Activated CD8-positive, alpha-beta memory T cell treated with anti-CD3 and anti-CD28 coated beads, Interleukin-2, amount 10 ng/mL, durations not matched to agents 7 days and 5 days (primary cell): ENCODE measurements at regions not wholly inside any gene's neighbourhood (a gene's known extent, or its start where the extent isn't known, plus 50 kb on each side); places are given as distances from the start of the nearest gene placed in this dataset.

ENCODE experiments used
- ATAC-seq: fragments of 150-1000 bp; cut with Tn5 transposase; one replicate; pipeline ENCODE4 v1.10.0; 2021; ENCODE audit warnings: moderate library complexity
- CTCF ChIA-PET: fragments of 350-600 bp; sonication (Branson Sonifier 250); formaldehyde crosslinking; loops from one replicate; lab custom pipeline; 2021; ENCODE audit warnings: antibody characterized with exemption; lab: Charles Lee
- DNase-seq: peaks from one replicate; pipeline ENCODE4 v3.0.0-alpha.2; 2020
- H3K27ac Mint-ChIP-seq: one replicate; pipeline ENCODE4 v1.8.0; 2021; ENCODE audit warnings: mild to moderate bottlenecking, mixed read lengths
- H3K27me3 Mint-ChIP-seq: one replicate; pipeline ENCODE4 v1.8.0; 2021; ENCODE audit warnings: mixed read lengths
- H3K36me3 Mint-ChIP-seq: one replicate; pipeline ENCODE4 v1.8.0; 2021; ENCODE audit warnings: mild to moderate bottlenecking, mixed read lengths
- H3K4me1 Mint-ChIP-seq: one replicate; pipeline ENCODE4 v1.8.0; 2021; ENCODE audit warnings: mixed read lengths
- H3K4me3 Mint-ChIP-seq: one replicate; pipeline ENCODE4 v1.8.0; 2021; ENCODE audit warnings: mild to moderate bottlenecking, moderate library complexity, mixed read lengths
- H3K9me3 Mint-ChIP-seq: one replicate; pipeline ENCODE4 v1.8.0; 2022; ENCODE audit warnings: low read depth, mixed read lengths

DNA sequence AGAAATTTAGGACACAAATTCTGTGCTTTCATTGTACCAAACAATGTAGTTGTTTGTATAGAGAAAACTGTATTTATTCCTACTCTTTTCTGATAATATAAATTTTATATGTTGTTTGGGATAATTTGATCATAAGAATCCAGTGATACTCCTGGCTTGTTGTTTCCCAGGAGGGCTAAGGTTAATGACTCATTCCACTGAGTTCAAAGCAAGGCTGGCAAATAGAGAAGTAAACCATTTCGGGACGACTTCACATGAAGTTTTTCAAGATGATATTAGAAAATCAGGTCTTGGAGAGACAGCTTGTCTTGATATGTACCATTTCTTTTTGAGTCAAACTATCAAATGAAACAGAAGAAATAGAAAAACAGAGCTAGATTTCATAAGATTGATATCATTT lies 326.1 kb upstream of the CNR1 start:
- ATAC-seq, result no peak
- CTCF ChIA-PET, result interaction anchor here (0.9 to 1.2 kb wide), 2 partner anchors 289 to 1426 kb away, joined by 3 read pairs; no protein-coding TSS in a partner anchor
- H3K4me3 Mint-ChIP-seq, result no peak overlapping the region

DNA sequence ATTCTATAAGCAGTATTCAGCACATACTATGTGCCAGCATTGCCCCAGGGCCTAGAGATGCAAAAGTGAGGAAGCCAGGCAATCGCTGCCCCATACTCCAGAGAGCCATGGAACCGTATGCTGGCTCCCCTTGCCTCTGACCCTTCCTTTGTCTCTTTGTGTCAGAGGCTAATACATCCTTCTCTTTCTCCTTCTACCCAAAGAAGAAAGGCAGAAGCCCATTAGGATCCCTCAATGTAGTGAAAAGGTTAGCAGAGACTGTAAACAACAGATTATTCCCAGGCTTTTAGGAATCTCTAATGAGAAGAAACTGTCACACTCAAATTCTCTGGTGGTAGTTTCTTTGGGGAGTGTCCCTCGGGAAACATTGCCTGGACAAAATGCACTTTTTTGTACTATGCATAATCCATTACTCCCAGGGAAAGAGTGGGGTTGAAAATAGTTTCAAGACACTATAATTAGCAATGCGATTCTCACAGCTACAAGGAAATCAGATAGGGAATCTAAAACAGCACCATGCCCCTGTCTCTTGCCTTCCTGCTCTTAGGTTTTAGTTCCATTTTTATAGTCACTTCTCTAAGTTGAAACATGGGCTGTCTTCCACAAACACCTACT lies 325.2 kb upstream of the CNR1 start:
- H3K9me3 Mint-ChIP-seq, result no peaks in the 10 kb centered on the region
- peaks cover 5% of the 10 kb centered on the region for H3K27me3 Mint-ChIP-seq
- CTCF ChIA-PET, result no interaction called here
- no peaks in the 10 kb centered on the region for H3K36me3 Mint-ChIP-seq
- no peak overlapping the region for H3K4me3 Mint-ChIP-seq
- H3K27ac Mint-ChIP-seq, result no peak overlapping the region
- ATAC-seq, result no peak
- no peak for DNase-seq
- H3K4me1 Mint-ChIP-seq, result no peaks in the 10 kb centered on the region

More for the DNA sequence above, 326.1 kb upstream of the CNR1 start:
- Mint-ChIP-seq H3K27me3 (peaks cover 5% of the 10 kb centered on the region), H3K36me3 (no peaks in the 10 kb centered on the region), H3K9me3 (no peaks in the 10 kb centered on the region), H3K4me1 (no peaks in the 10 kb centered on the region), H3K27ac (no peak overlapping the region)
- no peak for DNase-seq

DNA sequence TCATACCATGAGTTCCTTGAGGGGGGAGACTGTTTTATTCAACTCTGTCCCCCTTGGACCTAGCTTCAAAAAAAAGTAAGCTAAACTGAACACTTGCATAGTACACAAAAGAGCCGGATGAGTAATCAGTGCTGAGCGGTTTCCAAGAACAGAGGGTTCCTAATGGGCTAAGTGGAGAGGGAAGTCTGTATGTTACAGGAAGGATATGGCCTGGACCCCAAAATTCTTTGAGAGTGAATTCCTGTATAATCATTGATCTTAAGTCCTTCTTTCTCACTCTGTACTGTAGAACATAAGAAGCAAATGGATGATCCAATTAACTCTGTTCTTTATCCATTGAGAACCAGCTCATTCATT lies 324.7 kb upstream of the CNR1 start:
- Mint-ChIP-seq H3K4me1 (no peaks in the 10 kb centered on the region), H3K27ac (no peak overlapping the region), H3K27me3 (peaks cover 5% of the 10 kb centered on the region), H3K36me3 (no peaks in the 10 kb centered on the region), H3K4me3 (no peak overlapping the region), H3K9me3 (no peaks in the 10 kb centered on the region)
- CTCF ChIA-PET, result no interaction called here
- DNase-seq (no peak), ATAC-seq (no peak)

DNA sequence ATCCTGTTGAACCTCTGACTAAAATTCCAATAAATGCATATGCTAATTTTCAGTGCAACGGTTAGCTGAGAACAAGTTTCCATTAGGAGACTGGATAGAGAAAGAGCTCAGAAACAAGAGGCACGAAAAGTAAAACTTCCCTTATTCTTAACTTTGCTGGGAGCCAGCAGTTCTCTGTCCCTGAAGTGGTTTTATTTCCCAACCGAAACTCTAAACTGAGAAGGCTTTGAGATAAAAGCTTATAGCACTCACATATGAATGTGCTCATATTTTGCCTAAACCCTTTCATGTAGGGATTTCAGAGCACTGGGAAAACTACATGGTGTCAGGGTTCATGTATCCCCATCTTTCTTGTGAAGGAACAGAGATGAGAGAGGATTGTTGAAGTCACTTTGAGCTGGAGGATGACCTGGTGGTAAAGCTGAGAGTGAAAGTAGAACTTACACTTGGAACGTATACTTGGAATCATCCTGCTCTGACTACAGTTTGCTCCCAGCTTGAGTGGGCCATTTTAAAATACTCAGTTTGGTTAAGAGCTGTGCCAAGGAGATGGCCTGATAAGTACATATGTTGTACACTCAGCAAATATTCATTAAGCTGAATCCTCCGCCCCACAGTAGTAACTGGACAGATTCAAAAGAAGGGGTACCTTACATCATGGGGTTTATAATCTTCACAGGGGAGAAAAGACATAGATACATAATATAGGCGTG lies 324.2 kb upstream of the CNR1 start:
- Mint-ChIP-seq H3K36me3 (no peaks in the 10 kb centered on the region), H3K27me3 (peaks cover 5% of the 10 kb centered on the region), H3K4me3 (no peak overlapping the region), H3K4me1 (no peaks in the 10 kb centered on the region), H3K9me3 (no peaks in the 10 kb centered on the region), H3K27ac (no peak overlapping the region)
- CTCF ChIA-PET, result no interaction called here
- ATAC-seq (no peak), DNase-seq (no peak)

DNA sequence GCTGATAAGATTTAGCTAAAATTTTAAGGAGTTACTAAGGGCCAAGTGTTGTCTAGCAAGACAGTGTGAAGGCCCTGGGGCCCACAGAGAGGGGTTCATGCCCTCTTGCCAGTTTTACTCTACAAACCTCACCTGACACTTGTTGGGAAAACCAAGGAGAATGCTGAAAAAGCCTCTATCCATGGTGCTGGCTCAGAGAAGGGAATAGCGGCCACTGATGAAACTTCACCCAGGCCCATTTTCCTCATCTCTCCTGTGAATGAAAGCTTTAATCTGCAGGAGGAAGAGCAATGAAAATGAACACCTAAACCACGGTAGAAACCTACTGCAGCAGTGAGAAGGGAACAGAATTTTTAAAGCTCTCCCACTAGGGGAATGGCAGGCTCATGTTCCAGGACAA lies 317.3 kb upstream of the CNR1 start:
- Mint-ChIP-seq H3K4me1 (no peaks in the 10 kb centered on the region), H3K27me3 (peaks cover 3% of the 10 kb centered on the region), H3K4me3 (no peak overlapping the region), H3K36me3 (no peaks in the 10 kb centered on the region), H3K27ac (no peak overlapping the region), H3K9me3 (peaks cover 2% of the 10 kb centered on the region)
- CTCF ChIA-PET, result no interaction called here
- ATAC-seq (no peak), DNase-seq (no peak)

DNA sequence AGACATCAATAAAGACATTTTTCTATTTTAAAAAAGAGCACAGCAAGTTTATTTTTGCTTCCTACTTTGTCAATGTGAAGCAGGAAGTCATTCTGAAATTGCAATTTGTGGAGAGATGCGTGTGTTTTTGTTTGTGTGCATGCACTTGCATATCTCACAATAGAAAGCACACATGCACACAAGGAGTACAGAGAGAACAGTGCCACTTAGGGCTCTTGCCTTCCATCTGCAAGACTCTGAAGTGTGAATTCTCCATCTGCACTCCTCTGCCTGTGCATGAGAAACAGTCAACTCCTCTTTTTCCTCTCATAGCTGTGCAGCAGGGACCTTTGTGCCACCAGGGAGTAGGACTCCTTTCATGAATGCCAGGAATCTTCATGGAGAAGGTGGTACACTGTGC lies 316.3 kb upstream of the CNR1 start:
- peaks cover 2% of the 10 kb centered on the region for H3K9me3 Mint-ChIP-seq
- CTCF ChIA-PET, result no interaction called here

DNA sequence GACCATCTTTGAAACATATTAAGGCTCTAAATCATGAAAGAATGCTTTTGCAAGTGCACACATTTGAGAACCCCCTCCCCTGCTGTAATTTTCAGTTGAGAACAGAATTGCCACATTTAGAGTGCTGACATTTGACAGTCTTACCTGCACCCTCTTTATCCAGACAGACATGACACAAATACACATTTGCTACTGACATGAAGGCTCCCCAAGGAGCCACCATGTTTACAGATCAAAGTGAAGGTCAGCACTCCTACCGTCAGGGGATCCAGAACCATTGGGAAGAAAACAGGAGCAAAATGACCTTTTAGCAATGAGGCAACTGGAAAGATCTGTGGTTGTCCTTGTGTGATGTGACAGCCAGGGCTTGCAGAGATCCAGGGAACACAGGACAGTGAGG lies 315.4 kb upstream of the CNR1 start:
- H3K27me3 Mint-ChIP-seq, result peaks cover 3% of the 10 kb centered on the region
- ATAC-seq (no peak), DNase-seq (no peak)
- CTCF ChIA-PET, result no interaction called here
- H3K36me3 Mint-ChIP-seq, result no peaks in the 10 kb centered on the region
- peaks cover 2% of the 10 kb centered on the region for H3K9me3 Mint-ChIP-seq
- no peaks in the 10 kb centered on the region for H3K4me1 Mint-ChIP-seq
- H3K27ac Mint-ChIP-seq, result no peak overlapping the region
- H3K4me3 Mint-ChIP-seq, result no peak overlapping the region

More for the DNA sequence above, 316.3 kb upstream of the CNR1 start:
- H3K4me1 Mint-ChIP-seq, result no peaks in the 10 kb centered on the region
- no peaks in the 10 kb centered on the region for H3K36me3 Mint-ChIP-seq
- H3K4me3 Mint-ChIP-seq, result no peak overlapping the region
- DNase-seq, result no peak
- peaks cover 3% of the 10 kb centered on the region for H3K27me3 Mint-ChIP-seq
- ATAC-seq, result no peak
- no peak overlapping the region for H3K27ac Mint-ChIP-seq

DNA sequence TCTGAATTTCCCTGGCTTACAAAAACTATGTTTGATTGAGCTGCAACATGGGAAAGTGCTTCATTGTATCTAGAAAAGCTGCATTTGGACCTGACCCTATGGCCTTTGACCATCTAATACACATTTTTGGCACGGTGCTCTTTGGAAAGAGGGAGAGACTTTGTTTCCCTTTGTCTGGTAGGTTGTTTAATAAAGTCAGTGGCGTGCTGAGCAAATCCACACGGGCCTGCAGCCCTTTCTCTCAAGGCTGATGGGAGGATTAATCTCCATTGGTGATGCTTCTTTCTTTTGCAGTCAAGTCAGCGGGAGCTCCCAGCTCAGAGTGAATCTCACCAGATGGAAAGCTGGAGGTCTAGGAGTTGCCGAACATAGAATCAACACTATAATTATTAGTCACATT lies 314.7 kb upstream of the CNR1 start:
- H3K36me3 Mint-ChIP-seq, result no peaks in the 10 kb centered on the region
- no peak for ATAC-seq
- no peak for DNase-seq
- H3K4me1 Mint-ChIP-seq, result no peaks in the 10 kb centered on the region
- CTCF ChIA-PET, result no interaction called here
- no peak overlapping the region for H3K27ac Mint-ChIP-seq
- H3K9me3 Mint-ChIP-seq, result peaks cover 2% of the 10 kb centered on the region
- H3K4me3 Mint-ChIP-seq, result no peak overlapping the region
- H3K27me3 Mint-ChIP-seq, result peaks cover 3% of the 10 kb centered on the region

DNA sequence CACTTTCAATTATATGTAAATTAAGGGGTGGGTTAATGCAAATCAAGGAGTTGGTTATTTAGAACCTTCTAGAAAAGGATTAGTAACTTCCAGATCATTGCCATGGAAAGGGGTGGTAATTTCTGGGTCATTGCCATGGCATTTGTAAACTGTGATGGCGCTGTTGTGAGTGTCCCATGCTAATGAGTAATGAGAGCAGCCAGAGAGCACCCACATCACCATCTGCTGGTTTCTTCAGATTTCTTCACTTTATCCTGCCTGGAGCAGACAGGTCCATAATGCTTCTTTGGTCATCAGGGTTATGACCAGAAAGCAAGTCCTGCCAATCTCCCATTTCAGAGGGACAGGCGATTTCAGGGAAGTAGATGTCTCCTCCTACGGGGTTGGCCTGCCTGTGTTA lies 311.3 kb upstream of the CNR1 start:
- H3K36me3 Mint-ChIP-seq, result no peaks in the 10 kb centered on the region
- no peaks in the 10 kb centered on the region for H3K9me3 Mint-ChIP-seq
- H3K4me3 Mint-ChIP-seq, result no peak overlapping the region
- H3K27ac Mint-ChIP-seq, result no peak overlapping the region
- H3K27me3 Mint-ChIP-seq, result no peaks in the 10 kb centered on the region
- CTCF ChIA-PET, result no interaction called here
- H3K4me1 Mint-ChIP-seq, result no peaks in the 10 kb centered on the region
- no peak for DNase-seq
- ATAC-seq, result no peak

DNA sequence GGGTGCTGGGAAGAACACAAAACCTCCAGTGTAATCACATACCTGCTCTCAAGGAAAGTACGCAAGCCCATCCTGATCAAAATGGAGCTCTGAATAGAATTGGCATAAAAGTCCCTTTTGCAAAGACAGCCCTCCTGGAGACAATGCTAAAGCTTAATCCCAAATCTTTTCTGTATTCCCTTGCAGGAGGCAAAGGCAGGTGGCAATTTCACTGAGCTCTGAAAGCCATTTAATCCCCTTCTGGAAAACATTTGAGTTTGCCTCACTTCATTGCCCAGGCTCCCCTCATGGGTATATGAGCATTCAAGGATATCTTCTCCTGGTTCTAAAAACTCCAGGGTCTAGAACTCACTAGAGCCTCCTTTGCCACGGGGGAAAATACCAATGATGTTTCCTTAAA lies 310.2 kb upstream of the CNR1 start:
- DNase-seq (no peak), ATAC-seq (no peak)
- H3K27me3 Mint-ChIP-seq, result no peaks in the 10 kb centered on the region
- no peaks in the 10 kb centered on the region for H3K36me3 Mint-ChIP-seq
- no peaks in the 10 kb centered on the region for H3K9me3 Mint-ChIP-seq
- no peak overlapping the region for H3K4me3 Mint-ChIP-seq
- CTCF ChIA-PET, result no interaction called here
- no peaks in the 10 kb centered on the region for H3K4me1 Mint-ChIP-seq
- H3K27ac Mint-ChIP-seq, result no peak overlapping the region

DNA sequence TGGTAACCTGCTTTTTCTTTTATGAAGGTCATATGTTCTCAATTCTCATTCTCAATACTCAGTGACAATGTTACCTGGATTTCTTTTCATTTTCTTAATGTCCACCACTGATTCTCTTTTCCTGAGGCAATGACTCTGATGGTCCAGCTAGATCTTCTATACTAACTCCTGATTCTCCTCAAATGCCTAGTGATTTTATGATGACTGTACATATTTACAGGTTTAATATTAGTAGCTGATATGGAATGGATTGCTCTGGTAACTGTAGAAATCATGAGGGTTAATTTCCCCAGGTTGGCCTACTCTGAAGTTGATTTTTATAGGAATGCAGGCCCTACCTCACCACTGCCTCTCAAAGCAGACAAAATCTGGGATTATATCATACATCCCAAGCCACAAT lies 308.6 kb upstream of the CNR1 start:
- CTCF ChIA-PET, result no interaction called here

DNA sequence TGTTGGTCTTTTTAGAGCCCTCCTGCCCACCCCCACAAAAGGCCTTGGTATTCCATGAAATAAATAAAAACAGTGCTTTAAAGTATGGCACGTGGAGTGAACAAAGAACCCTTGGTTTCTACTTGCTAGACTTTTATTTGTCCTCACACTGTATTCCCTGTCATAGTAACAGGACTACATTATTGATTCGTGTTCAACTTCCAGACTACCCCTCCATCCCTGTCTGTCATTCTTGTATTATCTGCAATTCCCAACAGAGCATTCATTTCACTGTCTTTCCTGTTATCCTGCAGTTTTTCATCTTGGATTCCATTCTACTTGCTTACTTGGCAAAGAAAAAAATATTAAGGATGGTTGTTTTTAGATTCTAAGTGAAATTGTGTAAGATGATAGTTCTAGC lies 307.4 kb upstream of the CNR1 start:
- no peak for DNase-seq
- H3K36me3 Mint-ChIP-seq, result no peaks in the 10 kb centered on the region
- no peaks in the 10 kb centered on the region for H3K9me3 Mint-ChIP-seq
- no peaks in the 10 kb centered on the region for H3K27me3 Mint-ChIP-seq
- H3K27ac Mint-ChIP-seq, result no peak overlapping the region
- no peaks in the 10 kb centered on the region for H3K4me1 Mint-ChIP-seq
- no peak overlapping the region for H3K4me3 Mint-ChIP-seq
- ATAC-seq, result no peak
- CTCF ChIA-PET, result no interaction called here

More for the DNA sequence above, 308.6 kb upstream of the CNR1 start:
- no peak for ATAC-seq
- no peak for DNase-seq
- Mint-ChIP-seq H3K36me3 (no peaks in the 10 kb centered on the region), H3K9me3 (no peaks in the 10 kb centered on the region), H3K27ac (no peak overlapping the region), H3K27me3 (no peaks in the 10 kb centered on the region), H3K4me3 (no peak overlapping the region), H3K4me1 (no peaks in the 10 kb centered on the region)

DNA sequence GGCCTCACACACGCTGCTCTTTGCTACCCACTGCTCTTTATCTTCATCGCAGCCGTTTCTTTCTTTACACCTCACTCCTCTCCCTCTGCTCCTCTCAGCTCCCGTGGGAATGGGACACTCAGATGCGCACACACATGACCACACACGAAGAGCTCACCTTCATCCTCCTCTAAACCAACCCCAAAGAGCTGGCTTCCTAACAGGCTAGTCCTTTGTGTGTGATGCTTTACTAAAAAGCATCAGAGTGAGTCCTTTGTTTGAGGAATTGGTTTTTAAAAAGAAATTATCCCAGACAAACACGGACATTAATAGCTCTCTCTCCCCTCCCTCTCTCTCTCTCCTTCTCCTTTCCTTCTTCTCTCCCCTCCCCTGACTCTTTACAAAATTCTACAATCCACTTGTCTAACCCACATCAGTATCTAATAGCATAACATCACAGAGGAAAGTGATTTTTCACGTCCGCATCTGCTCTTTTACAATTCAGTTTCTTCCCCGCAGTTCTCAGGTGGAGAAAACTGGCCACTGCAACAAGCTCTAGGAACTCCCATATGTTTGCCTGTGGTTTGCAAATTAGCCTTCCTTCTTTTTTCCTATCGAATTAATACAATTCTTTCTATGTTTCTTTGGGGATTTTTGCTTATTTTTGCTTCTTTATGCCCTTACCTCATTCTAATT lies 306.8 kb upstream of the CNR1 start:
- H3K4me1 Mint-ChIP-seq, result no peaks in the 10 kb centered on the region
- no peaks in the 10 kb centered on the region for H3K36me3 Mint-ChIP-seq
- H3K4me3 Mint-ChIP-seq, result no peak overlapping the region
- no peak overlapping the region for H3K27ac Mint-ChIP-seq
- H3K27me3 Mint-ChIP-seq, result no peaks in the 10 kb centered on the region
- ATAC-seq (no peak), DNase-seq (no peak)
- CTCF ChIA-PET, result no interaction called here
- H3K9me3 Mint-ChIP-seq, result no peaks in the 10 kb centered on the region

DNA sequence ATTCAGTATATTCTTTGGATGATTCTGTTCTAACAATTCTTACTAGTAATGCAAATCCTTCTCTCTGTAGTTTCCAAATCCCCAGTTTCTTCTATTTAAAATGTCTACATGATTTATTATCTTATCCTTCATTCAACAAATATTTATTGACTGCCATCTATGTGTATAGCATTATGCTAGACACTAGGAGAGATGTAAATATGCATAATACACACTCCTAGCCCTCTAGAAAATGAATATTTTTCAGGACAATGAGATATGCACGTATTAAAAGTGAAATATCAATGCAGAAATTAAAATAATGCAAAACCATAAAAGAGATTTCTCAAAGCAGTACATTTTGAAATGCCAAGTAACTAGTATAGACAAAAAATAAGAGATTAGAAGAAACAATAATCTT lies 293.5 kb upstream of the CNR1 start:
- no peak overlapping the region for H3K27ac Mint-ChIP-seq
- H3K36me3 Mint-ChIP-seq, result no peaks in the 10 kb centered on the region
- CTCF ChIA-PET, result no interaction called here
- no peak for DNase-seq
- H3K9me3 Mint-ChIP-seq, result no peaks in the 10 kb centered on the region
- no peak for ATAC-seq
- H3K27me3 Mint-ChIP-seq, result peaks cover 12% of the 10 kb centered on the region
- H3K4me3 Mint-ChIP-seq, result no peak overlapping the region
- no peaks in the 10 kb centered on the region for H3K4me1 Mint-ChIP-seq
